ENCODE measurements at regions not wholly inside any gene's neighbourhood (a gene's known extent, or its start where the extent isn't known, plus 50 kb on each side); places are given as distances from the start of the nearest gene placed in this dataset.

DNA sequence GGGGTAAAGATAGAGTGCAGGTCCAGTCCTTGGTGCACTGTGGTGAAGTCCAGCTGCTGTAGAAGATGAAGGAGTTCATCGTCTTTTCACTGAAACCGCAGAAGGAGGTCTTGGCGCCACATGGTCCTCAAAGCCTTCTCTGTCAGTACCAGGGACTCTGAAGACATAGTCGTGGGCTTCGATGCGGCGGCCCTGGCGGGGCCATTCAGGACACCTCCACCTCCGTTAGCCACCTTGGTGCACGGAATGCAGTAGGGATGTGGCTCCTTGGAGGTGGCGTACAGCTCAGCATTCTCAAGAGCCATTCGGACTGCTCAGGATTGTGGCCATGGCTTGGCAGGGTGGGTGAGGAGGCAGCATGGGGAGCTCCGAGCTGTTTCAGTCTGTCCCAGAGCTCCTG is 418.8 kb downstream of the SUCLG1 start:
- H3K4me3 ChIP-seq (ENCODE audit: low read length in 3 of 3), result no peak overlapping the region
- no peak for DNase-seq
- TF ChIP-seq, protein P1, sequence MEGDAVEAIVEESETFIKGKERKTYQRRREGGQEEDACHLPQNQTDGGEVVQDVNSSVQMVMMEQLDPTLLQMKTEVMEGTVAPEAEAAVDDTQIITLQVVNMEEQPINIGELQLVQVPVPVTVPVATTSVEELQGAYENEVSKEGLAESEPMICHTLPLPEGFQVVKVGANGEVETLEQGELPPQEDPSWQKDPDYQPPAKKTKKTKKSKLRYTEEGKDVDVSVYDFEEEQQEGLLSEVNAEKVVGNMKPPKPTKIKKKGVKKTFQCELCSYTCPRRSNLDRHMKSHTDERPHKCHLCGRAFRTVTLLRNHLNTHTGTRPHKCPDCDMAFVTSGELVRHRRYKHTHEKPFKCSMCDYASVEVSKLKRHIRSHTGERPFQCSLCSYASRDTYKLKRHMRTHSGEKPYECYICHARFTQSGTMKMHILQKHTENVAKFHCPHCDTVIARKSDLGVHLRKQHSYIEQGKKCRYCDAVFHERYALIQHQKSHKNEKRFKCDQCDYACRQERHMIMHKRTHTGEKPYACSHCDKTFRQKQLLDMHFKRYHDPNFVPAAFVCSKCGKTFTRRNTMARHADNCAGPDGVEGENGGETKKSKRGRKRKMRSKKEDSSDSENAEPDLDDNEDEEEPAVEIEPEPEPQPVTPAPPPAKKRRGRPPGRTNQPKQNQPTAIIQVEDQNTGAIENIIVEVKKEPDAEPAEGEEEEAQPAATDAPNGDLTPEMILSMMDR (IDR thresholded peaks at IDR 0.05; ENCODE audit: borderline replicate concordance, extremely low read depth, insufficient read depth), result no peak
- H3K4me1 ChIP-seq (ENCODE audit: control insufficient read depth in 2 of 3, insufficient read depth in 2 of 3, low read depth in 1 of 3, low read length in 3 of 3), result no peaks in the 10 kb centered on the region
- H3K9ac ChIP-seq (ENCODE audit: low read length in 3 of 3), result no peak overlapping the region
- H3K36me3 ChIP-seq (ENCODE audit: control insufficient read depth in 2 of 3, insufficient read depth in 3 of 3, low read length in 3 of 3), result no peaks in the 10 kb centered on the region
- no peaks in the 10 kb centered on the region for H3K27me3 ChIP-seq (ENCODE audit: control insufficient read depth, insufficient read depth, low read length)
- intact Hi-C loops (cut with DNase I), result no loop called here
- no peaks in the 10 kb centered on the region for H3K9me3 ChIP-seq (ENCODE audit: control insufficient read depth in 2 of 3, insufficient read depth in 1 of 3, low read length in 3 of 3)
- FAIRE-seq, result no peak
- H3K27ac ChIP-seq (ENCODE audit: low read depth in 2 of 2, low read length in 2 of 2), result no peak overlapping the region

DNA sequence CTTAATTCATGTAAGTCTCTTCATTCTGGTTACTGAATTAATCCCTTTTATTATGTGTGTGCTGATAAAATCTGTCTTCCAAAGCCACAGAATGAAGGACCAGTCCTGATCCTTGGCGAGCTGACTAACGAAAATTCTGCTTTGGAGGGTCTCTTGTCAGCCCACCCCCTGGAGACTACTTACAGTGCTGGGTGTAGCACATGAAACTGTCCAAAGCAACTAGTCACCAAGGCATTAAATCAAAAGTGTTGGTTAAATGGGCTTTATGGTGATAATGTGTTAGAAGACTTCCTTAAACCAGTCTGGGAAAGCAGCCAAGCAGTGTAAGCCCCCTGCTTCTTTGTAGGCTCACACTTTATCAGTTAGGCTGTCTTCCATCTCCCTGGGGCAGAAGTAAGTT is 420.2 kb downstream of the SUCLG1 start:
- Histone ChIP-seq H3K27ac (ENCODE audit: low read depth in 2 of 2, low read length in 2 of 2) (no peak overlapping the region), H3K4me3 (ENCODE audit: low read length in 3 of 3) (no peak overlapping the region), H3K9ac (ENCODE audit: low read length in 3 of 3) (no peak overlapping the region), H3K36me3 (ENCODE audit: control insufficient read depth in 2 of 3, insufficient read depth in 3 of 3, low read length in 3 of 3) (no peaks in the 10 kb centered on the region), H3K9me3 (ENCODE audit: control insufficient read depth in 2 of 3, insufficient read depth in 1 of 3, low read length in 3 of 3) (no peaks in the 10 kb centered on the region), H3K27me3 (ENCODE audit: control insufficient read depth, insufficient read depth, low read length) (no peaks in the 10 kb centered on the region), H3K4me1 (ENCODE audit: control insufficient read depth in 2 of 3, insufficient read depth in 2 of 3, low read depth in 1 of 3, low read length in 3 of 3) (no peaks in the 10 kb centered on the region)
- intact Hi-C loops (cut with DNase I), result no loop called here
- DNase-seq, result peak in 2 of 5 donors; percentile 39 to 76
- TF ChIP-seq, protein P1 (IDR thresholded peaks at IDR 0.05; ENCODE audit: borderline replicate concordance, extremely low read depth, insufficient read depth), result no peak
- no peak for FAIRE-seq

DNA sequence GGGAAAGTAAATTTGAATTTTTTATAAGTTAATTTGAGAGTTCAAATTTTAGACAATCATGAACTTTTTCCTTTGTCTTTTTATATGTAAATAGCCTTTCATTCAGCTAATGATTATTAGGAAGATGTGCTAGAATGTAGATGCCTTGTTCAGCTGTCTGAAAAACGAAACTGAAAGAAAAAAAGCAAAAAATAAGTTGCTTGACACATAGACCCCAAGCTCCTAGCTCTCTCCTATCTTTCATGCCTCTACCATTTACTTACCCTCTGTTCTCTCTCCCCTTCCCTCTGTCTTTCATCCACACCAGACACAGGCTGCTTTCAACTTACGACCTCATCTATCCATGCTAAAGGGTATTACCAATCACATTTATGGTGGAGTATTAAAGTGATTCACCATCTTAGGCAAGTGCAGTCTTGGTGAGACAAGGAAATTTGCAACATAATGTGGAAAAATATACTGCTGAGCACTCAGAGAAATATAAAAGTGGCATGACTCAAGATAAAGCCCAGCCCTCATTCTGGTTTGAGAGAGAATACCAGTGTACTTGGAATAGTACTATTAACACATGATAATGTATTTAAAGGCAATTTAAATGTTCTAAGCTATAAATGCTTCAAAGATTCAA is 425.6 kb downstream of the SUCLG1 start:
- no peak overlapping the region for H3K4me3 ChIP-seq (ENCODE audit: low read length in 3 of 3)
- FAIRE-seq (no peak), DNase-seq (no peak)
- no peaks in the 10 kb centered on the region for H3K36me3 ChIP-seq (ENCODE audit: control insufficient read depth in 2 of 3, insufficient read depth in 3 of 3, low read length in 3 of 3)
- no peaks in the 10 kb centered on the region for H3K4me1 ChIP-seq (ENCODE audit: control insufficient read depth in 2 of 3, insufficient read depth in 2 of 3, low read depth in 1 of 3, low read length in 3 of 3)
- no peak overlapping the region for H3K9ac ChIP-seq (ENCODE audit: low read length in 3 of 3)
- no peaks in the 10 kb centered on the region for H3K27me3 ChIP-seq (ENCODE audit: control insufficient read depth, insufficient read depth, low read length)
- TF ChIP-seq, protein P1 (IDR thresholded peaks at IDR 0.05; ENCODE audit: borderline replicate concordance, extremely low read depth, insufficient read depth), result no peak
- intact Hi-C loops (cut with DNase I), result no loop called here
- no peak overlapping the region for H3K27ac ChIP-seq (ENCODE audit: low read depth in 2 of 2, low read length in 2 of 2)
- no peaks in the 10 kb centered on the region for H3K9me3 ChIP-seq (ENCODE audit: control insufficient read depth in 2 of 3, insufficient read depth in 1 of 3, low read length in 3 of 3)
